Tibial artery (tissue), 4 donors: ENCODE measurements at regions not wholly inside any gene's neighbourhood (a gene's known extent, or its start where the extent isn't known, plus 50 kb on each side); places are given as distances from the start of the nearest gene placed in this dataset.

ENCODE experiments used
- DNase-seq, 2 donors: peaks; one replicate each; pipeline ENCODE4 v3.0.0-alpha.2; 2019
- H3K27ac ChIP-seq, 2 donors: fragments of 200-600 bp; sonication (generic) in 1 of 2; 1 replicate in 1 of 2; 2 replicates in 1 of 2; pipeline ENCODE4 v1.5.1; 2018 to 2019; ENCODE audit warnings: mild to moderate bottlenecking in 1 of 2
- H3K27me3 ChIP-seq, 2 donors: fragments of 200-600 bp; sonication (generic) in 1 of 2; one replicate each; pipeline versions ENCODE4 v1.5.1 to v1.6.0; 2016 to 2019
- H3K36me3 ChIP-seq, 3 donors: fragments of 200-600 bp; sonication (generic) in 2 of 3; one replicate each; pipeline ENCODE4 v1.5.1; 2016 to 2019; ENCODE audit warnings: mild to moderate bottlenecking in 2 of 3
- H3K4me1 ChIP-seq, 4 donors: fragments of 200-600 bp; sonication (generic) in 2 of 4; 1 replicate in 3 of 4; 2 replicates in 1 of 4; pipeline ENCODE4 v1.5.1; 2016 to 2019
- H3K4me3 ChIP-seq, 2 donors: fragments of 200-600 bp; sonication (generic) in 1 of 2; 1 replicate in 1 of 2; 2 replicates in 1 of 2; pipeline ENCODE4 v1.5.1; 2018 to 2019; ENCODE audit warnings: mild to moderate bottlenecking in 2 of 2
- H3K9me3 ChIP-seq, 3 donors: fragments of 200-600 bp; sonication (generic) in 1 of 3; one replicate each; pipeline ENCODE4 v1.5.1; 2016 to 2019
- CTCF ChIP-seq, 2 experiments: fragments of 200-600 bp in 1 of 2; fragments of 450-650 bp in 1 of 2; IDR thresholded peaks; one replicate each; pipeline ENCODE4 v1.5.1; 2017 to 2019; ENCODE audit warnings: antibody characterized with exemption in 2 of 2, mild to moderate bottlenecking in 1 of 2, moderate library complexity in 1 of 2
- intact Hi-C: fragments of 100-400 bp; cut with DNase I; formaldehyde crosslinking; loops from one replicate; pipeline ENCODE4 v1.15.0; 2023; ENCODE audit warnings: low total_unique reads

- no peak for TF ChIP-seq CTCF (IDR thresholded peaks at IDR 0.05)
- DNase-seq: no peak
- Histone ChIP-seq H3K9me3 (no peaks in the 10 kb centered on the region), H3K27me3 (no peaks in the 10 kb centered on the region), H3K27ac (no peak overlapping the region), H3K36me3 (no peaks in the 10 kb centered on the region), H3K4me1 (no peaks in the 10 kb centered on the region), H3K4me3 (no peak overlapping the region)
- intact Hi-C loops: no loop called here
Measured at GRCh38 chr12:33670284-33670683, 230.7 kb upstream of the SYT10 start.

DNA sequence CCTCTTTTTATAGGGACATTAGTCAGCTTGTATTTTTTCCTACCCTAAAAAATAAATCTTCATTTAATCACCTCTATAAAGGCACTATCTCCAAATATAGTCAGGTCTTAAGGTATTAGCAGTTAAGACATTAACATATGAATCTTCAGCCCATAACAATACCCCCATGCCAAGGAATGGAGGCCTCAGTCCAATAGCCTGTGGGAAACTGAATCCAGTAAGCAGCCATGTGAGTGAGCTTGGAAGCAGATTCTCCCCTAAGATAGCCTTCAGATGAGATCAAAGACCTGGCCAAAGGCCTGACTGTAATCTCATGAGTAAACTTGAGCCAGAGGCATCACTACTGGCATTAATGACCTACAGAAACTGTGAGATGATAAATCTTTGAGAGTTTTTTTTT lies 232.1 kb upstream of the SYT10 start:
- intact Hi-C loops: no loop called here
- DNase-seq: no peak

GRCh38 chr12:33672836-33673577 lies 233.4 kb upstream of the SYT10 start:
- H3K27ac ChIP-seq: no peak overlapping the region
- H3K27me3 ChIP-seq: no peaks in the 10 kb centered on the region
- H3K36me3 ChIP-seq: no peaks in the 10 kb centered on the region
- DNase-seq: no peak
- intact Hi-C loops: no loop called here
- no peaks in the 10 kb centered on the region for H3K9me3 ChIP-seq
- no peak for TF ChIP-seq CTCF (IDR thresholded peaks at IDR 0.05)
- no peak overlapping the region for H3K4me3 ChIP-seq
- no peaks in the 10 kb centered on the region for H3K4me1 ChIP-seq

More for the DNA sequence above, 232.1 kb upstream of the SYT10 start:
- Histone ChIP-seq H3K4me3 (no peak overlapping the region), H3K9me3 (no peaks in the 10 kb centered on the region), H3K4me1 (no peaks in the 10 kb centered on the region), H3K36me3 (no peaks in the 10 kb centered on the region), H3K27ac (no peak overlapping the region), H3K27me3 (no peaks in the 10 kb centered on the region)
- no peak for TF ChIP-seq CTCF (IDR thresholded peaks at IDR 0.05)

- DNase-seq: no peak
- intact Hi-C loops: no loop called here
- no peaks in the 10 kb centered on the region for H3K9me3 ChIP-seq
- H3K4me1 ChIP-seq: no peaks in the 10 kb centered on the region
- TF ChIP-seq CTCF (IDR thresholded peaks at IDR 0.05): no peak
- H3K4me3 ChIP-seq: no peak overlapping the region
- H3K27ac ChIP-seq: no peak overlapping the region
- no peaks in the 10 kb centered on the region for H3K27me3 ChIP-seq
- no peaks in the 10 kb centered on the region for H3K36me3 ChIP-seq
Measured at GRCh38 chr12:33676866-33677265, 237.2 kb upstream of the SYT10 start.

- H3K27me3 ChIP-seq: no peaks in the 10 kb centered on the region
- no peak for DNase-seq
- no peaks in the 10 kb centered on the region for H3K4me1 ChIP-seq
- H3K4me3 ChIP-seq: no peak overlapping the region
- H3K27ac ChIP-seq: no peak overlapping the region
- H3K9me3 ChIP-seq: no peaks in the 10 kb centered on the region
- intact Hi-C loops: no loop called here
- TF ChIP-seq CTCF (IDR thresholded peaks at IDR 0.05): no peak
- H3K36me3 ChIP-seq: no peaks in the 10 kb centered on the region
Measured at GRCh38 chr12:33678221-33678964, 238.8 kb upstream of the SYT10 start.
